ENCODE measurements at regions not wholly inside any gene's neighbourhood (a gene's known extent, or its start where the extent isn't known, plus 50 kb on each side); places are given as distances from the start of the nearest gene placed in this dataset.
"Not testable (repeated sequence)": the region's sequence is repeated elsewhere in the genome, so short reads cannot be mapped to it uniquely, and the experiment has no call there.

GRCh38 chr10:36488579-36488978, 636.8 kb upstream of the ANKRD30A start:
- no peak for DNase-seq

- DNase-seq = no peak
Observed at GRCh38 chr10:36479073-36479472, 646.3 kb upstream of the ANKRD30A start.

- DNase-seq = no peak
Observed at GRCh38 chr10:36476399-36476798, 649.0 kb upstream of the ANKRD30A start.

GRCh38 chr10:36475746-36476145, 649.7 kb upstream of the ANKRD30A start:
- no peak for DNase-seq

- no peak for DNase-seq
Observed at GRCh38 chr10:36474456-36474855, 650.9 kb upstream of the ANKRD30A start.

GRCh38 chr10:36473122-36473521, 652.3 kb upstream of the ANKRD30A start:
- no peak for DNase-seq

- DNase-seq = no peak
Observed at GRCh38 chr10:36469585-36469984, 655.8 kb upstream of the ANKRD30A start.

- no peak for DNase-seq
Observed at GRCh38 chr10:36468620-36469019, 656.8 kb upstream of the ANKRD30A start.

GRCh38 chr10:36465604-36466379, 659.6 kb upstream of the ANKRD30A start:
- no peak for DNase-seq

- DNase-seq = no peak
Observed at GRCh38 chr10:36464291-36464690, 661.1 kb upstream of the ANKRD30A start.

- DNase-seq = no peak
Observed at GRCh38 chr10:36463390-36463789, 662.0 kb upstream of the ANKRD30A start.

- no peak for DNase-seq
Observed at GRCh38 chr10:36462194-36462593, 663.2 kb upstream of the ANKRD30A start.

- DNase-seq = not testable (repeated sequence)
Observed at GRCh38 chr10:36458437-36458836, 667.0 kb upstream of the ANKRD30A start.

GRCh38 chr10:36457751-36458150, 667.6 kb upstream of the ANKRD30A start:
- DNase-seq = no peak

- no peak for DNase-seq
Observed at GRCh38 chr10:36455526-36456133, 669.8 kb upstream of the ANKRD30A start.

- no peak for DNase-seq
Observed at GRCh38 chr10:36452851-36453250, 672.5 kb upstream of the ANKRD30A start.

- DNase-seq = no peak
Observed at GRCh38 chr10:36451391-36451970, 673.9 kb upstream of the ANKRD30A start.

GRCh38 chr10:36450380-36450779, 675.0 kb upstream of the ANKRD30A start:
- DNase-seq = no peak

- no peak for DNase-seq
Observed at GRCh38 chr10:36448760-36449691, 676.4 kb upstream of the ANKRD30A start.

- DNase-seq = no peak
Observed at GRCh38 chr10:36446881-36447280, 678.5 kb upstream of the ANKRD30A start.

GRCh38 chr10:36443233-36443632, 682.2 kb upstream of the ANKRD30A start:
- no peak for DNase-seq

- no peak for DNase-seq
Observed at GRCh38 chr10:36441557-36441956, 683.8 kb upstream of the ANKRD30A start.

- DNase-seq = no peak
Observed at GRCh38 chr10:36440539-36440938, 684.9 kb upstream of the ANKRD30A start.

Data from stimulated activated CD4-positive, alpha-beta T cell treated with anti-CD3 and anti-CD28 coated beads, Interleukin-2, amount 100 ng/mL, for 24 hours (primary cell).